Amniotic epithelial cell (primary cell): ENCODE measurements at regions not wholly inside any gene's neighbourhood (a gene's known extent, or its start where the extent isn't known, plus 50 kb on each side); places are given as distances from the start of the nearest gene placed in this dataset.
"Not testable (repeated sequence)": the region's sequence is repeated elsewhere in the genome, so short reads cannot be mapped to it uniquely, and the experiment has no call there.

Source experiments
- DNase-seq: peaks from one replicate; pipeline ENCODE4 v3.0.0-alpha.2; 2010; ENCODE audit warnings: low read depth

DNA sequence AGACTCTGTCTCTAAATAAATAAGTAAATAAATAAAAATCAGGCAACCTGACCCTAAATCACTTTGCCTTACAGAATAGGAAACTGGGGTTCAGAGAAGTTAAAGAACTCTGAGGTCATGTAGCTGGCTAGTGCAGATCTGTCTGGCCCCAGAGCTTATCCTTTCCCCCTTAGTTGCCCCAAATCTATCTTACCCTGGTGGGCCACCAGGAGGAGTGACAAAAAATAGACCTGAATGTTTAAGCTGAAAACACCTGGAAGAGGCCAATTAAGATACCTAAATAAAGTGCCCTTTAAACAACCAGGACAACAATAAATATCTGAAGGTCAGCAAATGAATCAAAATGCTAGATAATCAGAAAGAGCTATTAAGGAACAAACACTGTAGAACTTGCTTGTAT is 59.7 kb downstream of the TEX35 start:
- DNase-seq, result no peak

DNA sequence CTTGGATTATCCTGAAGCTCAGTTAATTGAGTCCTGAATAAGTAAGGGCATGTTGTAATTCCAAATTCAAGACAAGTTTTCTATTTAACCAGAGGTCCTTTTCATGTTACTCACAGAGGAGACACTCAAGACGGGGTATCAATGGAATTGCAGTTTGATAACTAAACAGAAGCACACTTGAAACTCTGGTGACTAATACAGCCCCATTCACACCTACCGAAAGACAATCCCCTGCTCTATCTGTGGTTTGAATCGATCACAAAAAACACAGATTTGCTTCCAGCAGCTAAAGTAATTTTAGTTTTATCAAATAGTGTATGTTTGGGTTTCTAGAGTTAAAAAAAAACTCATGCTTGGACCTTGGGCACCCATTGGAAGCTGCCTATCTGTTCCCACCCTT is 60.4 kb downstream of the TEX35 start:
- DNase-seq, result no peak

DNA sequence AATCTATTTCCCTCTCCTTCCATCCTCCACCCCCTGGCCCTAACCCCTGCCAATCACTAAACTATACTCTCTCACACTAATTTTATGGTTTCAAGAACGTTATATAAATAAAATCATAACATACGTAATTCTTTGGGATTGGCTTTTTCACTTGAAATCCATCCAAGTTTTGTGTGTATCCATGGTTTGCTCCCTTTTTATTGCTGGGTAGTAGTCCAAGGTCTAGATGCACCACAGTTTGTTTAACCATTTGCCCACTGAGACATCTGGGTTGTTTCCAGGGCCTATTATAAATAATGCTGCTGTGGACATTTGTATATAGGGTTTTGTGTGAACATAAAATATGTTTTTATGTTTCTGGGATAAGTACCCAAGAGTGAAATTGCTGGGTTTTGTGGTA is 61.4 kb downstream of the TEX35 start:
- no peak for DNase-seq

DNA sequence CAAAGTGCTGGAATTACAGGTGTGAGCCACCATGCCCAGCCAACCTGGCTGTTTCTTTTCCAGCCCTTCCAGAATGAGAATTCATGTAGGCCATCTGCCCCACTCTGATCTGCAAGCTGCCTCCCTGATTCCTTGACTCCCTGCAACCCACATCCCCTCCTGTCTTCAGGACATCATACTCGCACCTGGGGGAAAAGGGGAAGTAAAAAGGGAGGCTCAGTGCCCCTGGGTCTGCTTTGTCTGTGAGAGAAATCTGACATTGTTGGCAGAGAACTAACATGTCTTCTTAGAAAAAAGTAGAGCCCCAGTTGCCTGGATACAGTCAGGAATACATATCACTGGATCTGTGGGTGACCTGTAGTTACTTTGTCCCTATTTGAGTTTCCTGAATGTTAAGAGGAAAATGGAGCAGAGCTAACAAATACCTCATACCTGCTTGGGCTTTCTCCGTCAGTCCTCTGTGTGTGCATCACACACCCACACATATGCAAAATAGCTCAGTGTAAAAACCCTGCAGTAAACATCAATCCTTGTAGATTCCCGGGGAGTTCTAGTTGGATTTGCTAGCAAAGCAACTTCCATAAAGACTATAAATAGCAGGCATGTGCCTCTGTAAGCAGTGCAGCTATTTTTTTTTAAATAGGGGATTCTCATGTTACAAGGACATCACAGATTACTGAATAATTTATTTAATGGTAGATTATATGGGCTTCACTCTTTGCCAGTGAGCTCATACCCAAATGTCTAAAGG is 62.9 kb downstream of the TEX35 start:
- DNase-seq, result peak; percentile 2

DNA sequence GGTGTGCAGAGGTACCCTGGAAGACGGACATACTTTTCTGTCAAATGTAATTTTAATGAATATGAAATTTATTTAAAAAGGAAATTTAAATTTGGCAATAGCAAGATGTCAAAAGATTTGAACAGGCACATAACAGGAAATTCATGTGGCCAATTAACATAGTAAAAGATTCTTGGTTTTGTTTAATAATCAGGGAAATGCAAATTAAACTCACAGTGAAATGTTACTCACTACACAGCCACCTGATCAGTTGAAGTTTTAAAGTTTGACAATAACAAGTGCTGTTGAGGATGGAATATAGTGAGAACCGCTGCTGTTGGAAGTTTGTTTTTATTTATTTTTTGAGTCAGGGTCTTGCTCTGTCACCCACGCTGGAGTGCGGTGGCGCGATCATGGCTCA is 63.9 kb downstream of the TEX35 start:
- no peak for DNase-seq

DNA sequence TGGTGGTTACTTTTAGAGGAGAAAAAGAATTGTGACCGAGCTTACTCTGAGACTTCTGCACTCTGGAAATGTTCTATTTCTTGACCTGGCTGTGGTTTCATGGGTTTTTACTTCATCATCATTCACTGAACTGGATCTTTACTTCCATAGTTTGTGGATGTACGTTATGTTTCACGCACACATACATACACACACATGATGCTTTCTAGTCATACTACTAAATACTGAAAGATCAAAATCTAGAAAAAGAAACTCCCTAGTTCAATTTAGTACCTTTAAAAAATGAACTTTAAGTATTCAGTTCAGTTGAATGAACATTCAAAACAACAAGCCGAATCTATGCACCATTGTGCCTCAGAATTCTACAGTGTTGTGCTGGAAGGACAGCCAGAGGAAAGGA is 65.0 kb downstream of the TEX35 start:
- no peak for DNase-seq

DNA sequence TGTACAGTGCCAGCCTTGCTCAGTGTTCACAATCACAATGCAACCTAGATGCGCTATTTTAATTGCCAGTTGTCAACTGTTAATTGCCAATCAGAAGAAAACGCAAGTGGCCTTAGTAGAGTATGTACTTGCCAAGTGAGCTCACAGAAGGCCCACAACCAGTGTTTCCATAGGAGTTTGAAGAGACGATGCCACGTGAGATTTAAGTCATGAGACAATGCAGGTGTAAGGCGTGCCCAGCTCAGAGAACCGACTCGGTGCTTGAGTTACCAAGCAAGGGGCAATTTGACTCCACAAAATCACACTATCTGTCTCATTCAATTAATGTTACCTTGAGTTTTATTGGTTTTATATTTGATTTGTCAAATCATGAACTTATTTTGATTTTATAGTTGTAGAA is 65.6 kb downstream of the TEX35 start:
- DNase-seq, result no peak

DNA sequence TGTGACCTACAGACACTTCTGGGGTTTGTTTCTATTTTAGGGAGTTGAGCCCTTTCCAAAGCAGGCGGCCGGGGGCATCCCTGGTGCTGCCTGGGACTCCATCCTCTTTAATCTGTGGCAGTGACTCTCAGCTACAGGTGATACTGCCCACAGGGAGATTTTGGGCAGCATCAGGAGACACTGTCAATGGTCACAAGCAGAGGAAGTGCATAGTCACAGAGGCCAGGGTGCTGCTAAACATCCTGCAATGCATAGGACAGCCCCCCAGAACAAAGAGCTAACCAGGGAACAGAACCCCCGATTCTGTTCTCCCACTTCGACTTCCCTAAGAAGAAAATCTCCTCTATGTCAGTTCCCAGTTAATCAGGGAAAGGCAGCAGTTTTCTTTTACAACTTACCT is 66.2 kb downstream of the TEX35 start:
- DNase-seq, result no peak

DNA sequence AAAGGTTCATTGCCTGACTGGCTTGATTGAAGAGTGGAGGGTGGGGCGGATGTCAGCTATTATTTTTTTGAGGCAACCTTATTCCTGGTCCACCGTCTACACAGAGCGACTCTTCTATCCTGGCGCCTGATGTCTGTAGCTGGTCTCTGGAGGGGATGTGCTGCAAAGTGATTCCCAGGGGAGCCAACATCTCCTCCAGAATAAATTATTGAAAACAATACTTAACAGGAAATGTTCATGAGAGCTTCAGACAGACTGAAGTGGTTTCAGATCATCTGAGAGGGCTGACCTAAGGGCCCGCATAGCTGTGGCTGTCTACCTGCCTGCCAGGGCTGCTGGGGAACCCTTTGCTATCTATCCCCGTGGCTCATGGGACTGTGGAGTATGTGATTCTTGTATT is 66.7 kb downstream of the TEX35 start:
- no peak for DNase-seq

DNA sequence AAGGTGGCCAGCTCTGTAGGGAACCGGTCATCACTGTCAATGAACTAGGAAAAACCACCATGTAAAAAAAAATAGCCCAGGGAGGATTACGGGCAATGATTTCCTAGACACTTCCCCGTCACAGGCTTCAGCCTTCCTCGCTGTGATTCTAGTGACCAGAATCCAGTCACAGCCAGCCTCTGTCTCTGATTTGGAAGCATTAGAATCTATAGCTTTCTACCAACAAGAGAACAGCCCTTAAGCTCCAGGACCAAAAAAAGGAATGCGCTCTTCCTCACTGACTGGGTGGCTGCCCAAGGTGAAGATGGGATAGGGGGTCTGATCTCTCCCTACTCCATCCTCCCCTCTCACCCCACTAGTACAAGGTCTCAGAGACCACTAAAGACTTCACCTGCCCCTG is 67.2 kb downstream of the TEX35 start:
- DNase-seq, result no peak

DNA sequence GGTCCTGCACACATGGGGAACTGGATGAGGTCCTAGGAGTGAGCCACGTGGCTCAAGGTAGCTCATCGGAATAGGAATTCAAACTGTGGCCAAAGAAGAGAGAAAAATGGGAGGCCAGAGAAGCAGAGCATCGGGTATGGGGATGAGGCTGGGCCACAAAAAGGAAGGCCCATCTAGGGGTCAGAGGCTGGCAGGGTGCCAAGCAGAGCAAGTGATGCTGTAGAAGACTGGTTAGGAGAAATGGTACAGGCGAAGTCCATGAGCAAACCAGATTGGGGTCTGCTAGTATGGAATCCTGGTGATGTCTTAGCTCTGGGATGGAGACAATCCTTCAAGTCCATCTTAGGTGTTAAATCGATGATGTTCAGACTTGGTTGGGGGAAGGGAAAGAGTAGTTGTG is 68.0 kb downstream of the TEX35 start:
- no peak for DNase-seq

DNA sequence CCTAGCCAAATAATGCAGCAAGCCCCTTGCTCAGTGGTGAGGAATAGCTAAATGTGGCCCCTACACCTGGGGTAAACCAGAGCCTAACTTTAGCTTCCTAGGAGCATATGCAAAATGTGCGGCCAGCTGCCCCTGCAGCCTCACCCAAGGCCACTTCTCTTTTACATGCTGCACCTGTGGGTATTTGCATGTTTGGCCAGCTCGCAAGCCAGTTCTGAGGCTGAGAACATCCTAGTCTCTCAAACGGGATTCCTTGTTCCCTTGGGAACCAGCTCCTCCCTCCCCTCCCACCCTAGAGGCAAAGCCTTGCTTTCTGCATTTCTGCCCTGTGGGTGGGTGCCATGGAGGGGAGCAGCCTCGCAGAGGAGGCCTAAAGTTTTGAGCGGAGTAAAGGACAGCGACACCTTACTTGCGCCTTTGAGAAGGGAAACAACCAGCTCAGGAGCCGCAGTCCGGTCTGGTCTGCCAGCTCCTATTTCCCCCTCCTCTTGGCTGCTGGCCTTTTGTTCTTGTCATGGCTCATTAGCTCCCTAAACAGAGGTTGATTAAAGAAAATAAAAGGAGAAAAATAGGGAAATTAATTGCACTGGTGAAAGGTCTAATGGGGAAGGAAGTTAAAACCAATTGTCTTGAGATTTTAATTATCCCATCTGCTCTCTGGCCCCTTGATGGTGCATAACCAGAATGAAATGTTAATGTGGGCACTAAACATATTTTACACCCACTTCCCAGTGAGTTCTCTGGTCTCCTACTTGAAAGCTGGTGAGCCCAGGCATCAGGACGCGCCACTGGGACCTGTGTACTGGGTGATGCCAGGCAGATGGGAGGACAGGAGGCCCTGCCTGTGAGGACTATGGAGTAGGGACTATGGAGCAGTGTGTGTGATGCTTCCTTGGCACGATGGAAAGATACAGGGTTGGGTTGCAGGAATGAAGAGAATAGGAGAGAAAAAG is 68.7 kb downstream of the TEX35 start:
- no peak for DNase-seq

DNA sequence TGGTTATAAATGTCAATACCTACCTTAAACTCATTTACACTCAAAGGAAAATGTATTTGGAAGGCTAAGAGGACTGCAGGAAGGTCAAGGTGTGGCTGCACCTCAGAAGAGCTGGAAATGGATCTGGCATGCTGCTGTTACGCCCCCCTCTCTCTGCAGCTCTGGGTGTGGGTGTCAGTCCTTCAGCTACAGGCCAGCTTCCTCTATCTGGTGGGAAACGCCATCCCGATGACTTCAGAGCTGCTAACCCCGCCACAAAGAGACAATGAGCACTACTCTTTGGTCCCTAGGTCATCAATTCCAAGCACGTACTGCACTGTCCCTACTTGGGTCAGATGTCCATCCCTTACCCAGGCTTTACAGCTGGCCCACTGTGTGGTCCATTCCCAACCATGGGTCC is 74.2 kb downstream of the TEX35 start:
- no peak for DNase-seq

DNA sequence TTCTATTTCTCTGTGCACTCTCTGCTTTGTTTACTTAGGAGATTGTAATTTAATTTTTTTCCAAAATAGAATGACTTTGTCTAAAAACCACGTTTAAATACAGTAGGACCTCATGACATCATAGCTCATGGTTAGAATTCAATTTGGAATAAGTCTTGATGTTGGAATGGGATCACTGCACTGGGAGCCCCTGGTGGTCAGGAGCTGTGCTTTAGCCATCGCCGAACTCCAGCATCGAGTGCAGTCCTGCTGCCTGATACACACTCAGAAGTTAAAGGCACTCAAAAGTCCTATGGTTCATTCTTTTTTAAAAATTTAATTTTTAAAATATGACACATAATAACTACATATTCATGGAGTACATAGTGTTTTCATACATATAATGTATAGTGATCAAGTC is 75.1 kb downstream of the TEX35 start:
- no peak for DNase-seq

DNA sequence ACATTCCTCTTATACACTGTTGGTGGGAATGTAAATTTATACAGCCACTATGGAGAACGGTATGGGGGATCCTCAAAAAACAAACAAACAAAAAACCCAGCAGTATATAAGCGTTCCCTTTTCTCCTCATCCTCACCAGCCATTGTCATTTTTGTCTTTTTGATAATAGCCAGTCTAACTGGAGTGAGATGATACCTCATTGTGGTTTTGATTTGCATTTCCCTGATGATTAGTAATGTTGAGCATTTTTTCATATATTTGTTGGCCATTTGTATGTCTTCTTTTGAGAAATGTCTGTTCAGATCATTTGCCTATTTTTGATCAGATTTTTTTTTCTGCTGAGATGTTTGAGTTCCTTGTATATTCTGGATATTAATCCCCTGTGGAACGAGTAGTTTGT is 76.1 kb downstream of the TEX35 start:
- DNase-seq, result not testable (repeated sequence)

DNA sequence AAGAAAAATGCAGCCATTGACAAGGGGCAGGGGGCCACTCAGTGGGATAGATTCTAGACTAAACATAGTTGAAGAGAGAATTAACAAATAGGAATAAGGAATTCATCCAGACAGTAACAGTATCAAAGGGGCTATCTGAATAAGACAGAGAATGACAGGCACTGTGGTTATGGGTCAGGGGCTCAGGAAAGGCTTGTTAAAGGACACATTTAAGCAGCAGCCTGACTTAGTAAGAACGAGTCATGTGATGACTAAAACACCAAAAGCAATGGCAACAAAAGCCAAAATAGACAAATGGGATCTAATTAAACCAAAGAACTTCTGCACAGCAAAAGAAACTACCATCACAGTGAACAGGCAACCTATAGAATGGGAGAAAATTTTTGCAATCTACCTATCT is 78.9 kb downstream of the TEX35 start:
- DNase-seq, result not testable (repeated sequence)

DNA sequence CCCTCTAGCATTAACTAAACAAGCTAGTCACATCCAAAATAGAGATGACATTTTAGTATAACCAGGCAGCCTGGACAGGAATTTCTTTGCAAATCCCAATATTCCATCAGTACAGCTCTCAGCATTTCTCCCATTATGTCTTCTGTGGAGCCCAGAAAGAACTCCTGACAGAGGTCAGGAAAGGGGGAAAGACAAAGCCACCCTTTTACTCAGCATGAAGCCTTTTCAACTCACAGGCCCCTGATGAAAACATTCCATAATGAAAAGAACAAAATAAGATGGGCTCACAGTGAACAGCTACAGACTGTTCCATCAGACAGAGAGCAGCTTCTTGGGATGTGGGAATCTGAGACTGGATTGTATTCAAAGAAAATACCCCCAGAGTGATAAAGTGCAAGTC is 80.6 kb downstream of the TEX35 start:
- no peak for DNase-seq

DNA sequence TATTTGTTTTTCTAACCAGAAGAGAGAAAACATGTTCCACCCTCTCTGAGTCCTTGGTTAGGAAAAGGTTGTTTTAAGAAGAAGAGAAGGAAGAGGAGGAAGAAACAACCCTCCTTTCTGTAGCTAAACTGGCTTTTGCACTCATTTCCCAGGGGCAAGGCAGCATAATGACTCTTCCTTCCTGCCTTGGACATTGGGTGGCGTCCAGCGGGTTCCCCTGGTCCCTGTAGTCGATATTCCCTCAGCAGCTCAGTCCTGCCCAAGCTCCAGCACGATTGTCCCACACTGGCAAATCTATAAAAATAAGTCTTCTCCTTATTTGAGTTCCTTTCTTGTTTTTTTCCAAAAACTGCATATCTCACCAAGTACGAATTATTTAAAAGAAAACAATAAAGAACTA is 81.2 kb downstream of the TEX35 start:
- DNase-seq, result no peak

DNA sequence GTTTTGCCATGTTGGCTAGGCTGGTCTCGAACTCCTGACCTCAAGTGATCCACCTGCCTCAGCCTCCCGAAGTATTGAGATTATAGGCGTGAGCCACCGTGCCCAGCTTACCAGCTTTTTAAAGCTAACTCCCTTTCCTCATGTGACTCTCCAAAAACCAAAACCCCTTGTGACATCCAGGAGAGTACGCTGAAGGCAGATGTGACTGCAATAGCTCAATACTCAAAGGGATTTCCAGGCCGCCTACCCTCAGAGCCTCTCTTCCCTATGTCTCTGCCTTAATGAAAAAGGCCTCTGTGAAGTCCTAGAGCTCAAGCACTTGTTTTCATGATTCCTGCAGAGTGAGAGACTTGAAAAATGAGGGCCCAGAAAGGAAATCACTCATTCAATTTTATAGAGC is 82.6 kb downstream of the TEX35 start:
- DNase-seq, result no peak

DNA sequence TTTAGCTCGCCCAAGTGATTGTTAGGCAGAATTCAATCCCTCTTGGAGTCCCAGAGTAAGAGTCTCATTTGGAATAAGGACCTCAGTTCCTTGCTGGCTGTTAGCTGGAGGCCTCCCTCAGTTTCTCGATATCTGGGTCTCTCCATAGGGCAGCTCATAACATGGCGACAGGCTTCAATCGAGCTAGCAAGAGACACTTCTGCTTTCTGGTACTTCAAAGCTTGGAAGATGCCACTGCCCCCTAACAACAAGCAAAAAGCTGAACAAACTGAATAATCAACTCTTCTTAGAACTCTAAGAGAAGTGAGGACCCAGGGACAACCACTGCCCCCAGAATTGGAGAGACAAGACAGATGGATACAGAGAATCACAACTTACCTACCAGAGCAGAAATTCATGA is 86.2 kb downstream of the TEX35 start:
- no peak for DNase-seq

DNA sequence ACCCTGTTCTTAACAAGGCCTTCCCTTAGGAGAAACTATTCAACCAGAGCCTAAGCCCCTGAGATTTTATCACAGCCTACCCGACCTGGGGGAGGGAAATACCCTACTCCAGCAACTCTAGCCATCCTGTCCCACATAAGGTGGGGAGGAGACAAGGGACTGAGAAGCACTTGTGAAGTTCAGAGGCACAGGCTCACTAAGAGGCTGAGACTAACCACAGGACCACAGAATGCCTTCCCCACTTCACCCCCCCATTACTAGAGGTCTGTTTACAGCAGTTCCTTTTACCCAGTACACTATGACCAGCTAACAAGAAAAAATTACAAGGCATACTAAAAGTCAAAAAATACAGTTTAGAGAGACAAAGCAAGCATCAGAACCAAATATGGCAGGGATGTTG is 86.8 kb downstream of the TEX35 start:
- no peak for DNase-seq

DNA sequence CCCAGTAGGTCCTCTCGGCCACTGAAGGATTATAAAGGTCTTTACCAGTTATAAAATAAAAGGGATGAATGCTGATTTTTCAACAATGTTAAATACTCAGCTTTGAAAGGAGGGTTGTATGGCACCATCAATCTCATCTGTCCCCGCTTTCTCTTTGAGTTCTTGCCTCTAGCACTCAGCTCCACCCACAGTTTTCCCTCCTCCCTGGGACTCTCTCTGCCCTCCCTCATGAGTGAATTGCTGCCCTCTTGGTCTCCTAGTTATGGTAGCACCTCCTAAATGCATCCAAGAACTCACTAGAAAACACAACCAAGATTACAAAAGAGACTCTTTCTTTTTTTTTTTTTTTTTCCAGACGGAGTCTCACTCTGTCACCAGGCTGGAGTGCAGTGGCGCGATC is 91.0 kb downstream of the TEX35 start:
- DNase-seq, result no peak

DNA sequence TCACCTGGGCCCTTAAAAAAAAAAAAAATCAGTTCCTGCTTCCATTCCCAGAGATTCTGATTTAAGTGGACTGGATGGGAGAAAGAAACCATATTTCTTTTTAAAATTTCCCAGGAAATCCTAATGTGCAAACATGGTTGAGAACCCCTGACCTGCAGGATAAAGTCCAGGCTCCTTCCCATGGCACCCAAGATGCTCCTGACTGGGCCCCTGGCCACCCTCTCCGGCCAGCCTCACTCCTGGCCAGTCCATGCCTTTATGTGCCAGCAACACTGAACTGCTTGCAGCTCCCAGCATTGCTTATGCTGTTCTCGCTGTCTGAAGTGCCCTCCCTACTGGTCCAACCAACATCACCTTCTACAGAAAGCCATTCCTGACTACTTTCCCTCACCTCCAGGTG is 93.9 kb downstream of the TEX35 start:
- no peak for DNase-seq
